Astrocyte (in vitro differentiated cells and primary cell): ENCODE measurements at regions not wholly inside any gene's neighbourhood (a gene's known extent, or its start where the extent isn't known, plus 50 kb on each side); places are given as distances from the start of the nearest gene placed in this dataset.
"Not testable (repeated sequence)": the region's sequence is repeated elsewhere in the genome, so short reads cannot be mapped to it uniquely, and the experiment has no call there.

Experiments
- DNase-seq: peaks from one replicate; pipeline ENCODE4 v3.0.0-alpha.2; 2010; ENCODE audit warnings: low read depth
- FAIRE-seq: peaks from 2 replicates; lab custom pipeline; 2011; peaks lifted over from hg19 to GRCh38; lab: Jason Lieb, UNC
- H2AFZ ChIP-seq: 2 replicates; pipeline ENCODE4 v1.6.0; 2012; ENCODE audit warnings: low read depth, low read length, inconsistent platforms
- H3K27ac ChIP-seq: 2 replicates; pipeline ENCODE4 v1.5.1; 2011; ENCODE audit warnings: low read depth, low read length, inconsistent platforms
- H3K27me3 ChIP-seq: 2 replicates; pipeline ENCODE4 v1.6.0; 2011; ENCODE audit warnings: low read length, inconsistent platforms; ENCODE audit not compliant: insufficient read depth
- H3K36me3 ChIP-seq: 2 replicates; pipeline ENCODE4 v1.5.1; 2011; ENCODE audit warnings: low read length, inconsistent platforms; ENCODE audit not compliant: insufficient read depth
- H3K4me1 ChIP-seq: 2 replicates; pipeline ENCODE4 v1.5.1; 2011; ENCODE audit warnings: low read length, inconsistent platforms; ENCODE audit not compliant: insufficient read depth
- H3K4me2 ChIP-seq: 2 replicates; pipeline ENCODE4 v1.6.0; 2012; ENCODE audit warnings: low read length, inconsistent platforms
- H3K4me3 ChIP-seq: 2 replicates; pipeline ENCODE4 v1.5.1; 2011; ENCODE audit warnings: low read depth, mild to moderate bottlenecking, low read length, inconsistent platforms; ENCODE audit not compliant: insufficient read depth
- H3K79me2 ChIP-seq: 2 replicates; pipeline ENCODE4 v1.6.0; 2012; ENCODE audit warnings: mild to moderate bottlenecking, low read length, inconsistent platforms; ENCODE audit not compliant: insufficient read depth
- H3K9ac ChIP-seq: 2 replicates; pipeline ENCODE4 v1.6.0; 2012; ENCODE audit warnings: mild to moderate bottlenecking, low read length, inconsistent platforms
- H3K9me3 ChIP-seq: 2 replicates; pipeline ENCODE4 v1.5.1; 2012; ENCODE audit warnings: low read depth, mild to moderate bottlenecking, low read length, inconsistent platforms; ENCODE audit not compliant: insufficient read depth
- H4K20me1 ChIP-seq: 2 replicates; pipeline ENCODE4 v1.6.0; 2012; ENCODE audit warnings: low read length, inconsistent platforms; ENCODE audit not compliant: insufficient read depth
- H3K27ac Mint-ChIP-seq: one replicate; pipeline ENCODE4 v1.8.0; 2021; ENCODE audit warnings: mild to moderate bottlenecking, mixed read lengths; ENCODE audit not compliant: unreplicated experiment
- H3K27me3 Mint-ChIP-seq: one replicate; pipeline ENCODE4 v1.8.0; 2021; ENCODE audit warnings: low read depth, mixed read lengths; ENCODE audit not compliant: unreplicated experiment
- H3K36me3 Mint-ChIP-seq: one replicate; pipeline ENCODE4 v1.8.0; 2021; ENCODE audit warnings: low read depth, mixed read lengths; ENCODE audit not compliant: unreplicated experiment
- H3K4me1 Mint-ChIP-seq: one replicate; pipeline ENCODE4 v1.8.0; 2021; ENCODE audit warnings: low read depth, mixed read lengths; ENCODE audit not compliant: unreplicated experiment
- H3K4me3 Mint-ChIP-seq: one replicate; pipeline ENCODE4 v1.8.0; 2021; ENCODE audit warnings: mild to moderate bottlenecking, moderate library complexity, mixed read lengths; ENCODE audit not compliant: unreplicated experiment
- H3K9me3 Mint-ChIP-seq: one replicate; pipeline ENCODE4 v1.8.0; 2021; ENCODE audit warnings: mild to moderate bottlenecking, mixed read lengths; ENCODE audit not compliant: unreplicated experiment
- EZH2 ChIP-seq: IDR thresholded peaks from 2 replicates; pipeline ENCODE4 v1.6.1; 2012; ENCODE audit warnings: mild to moderate bottlenecking, low read length, inconsistent platforms; ENCODE audit not compliant: insufficient read depth
- TF ChIP-seq, protein P1 (sequence below): IDR thresholded peaks from 2 replicates; pipeline ENCODE4 v1.5.1; 2011; ENCODE audit warnings: low read depth, mild to moderate bottlenecking, inconsistent platforms, low read length, moderate library complexity; ENCODE audit not compliant: insufficient read depth

DNA sequence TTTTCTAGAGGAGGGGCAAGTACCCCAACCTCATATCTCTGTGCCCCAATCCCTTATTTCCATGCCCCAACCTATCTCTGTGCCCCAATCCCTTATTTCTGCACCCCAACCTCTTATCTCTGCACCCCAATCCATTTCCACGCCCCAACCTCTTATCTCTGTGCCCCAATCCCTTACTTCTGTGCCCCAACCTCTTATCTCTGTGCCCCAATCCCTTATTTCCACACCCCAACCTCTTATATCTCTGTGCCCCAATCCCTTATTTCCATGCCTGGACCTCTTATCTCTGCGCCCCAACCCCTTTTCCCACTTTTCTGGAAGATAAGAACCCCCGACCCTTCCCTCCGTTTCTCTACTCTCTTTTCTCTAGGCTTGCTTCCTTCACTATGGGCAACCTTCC lies 199.0 kb downstream of the JRKL start:
- not testable (repeated sequence) for H3K4me1 ChIP-seq, H3K27ac ChIP-seq, H4K20me1 ChIP-seq, H3K9ac ChIP-seq, H3K4me2 ChIP-seq, DNase-seq, H2AFZ ChIP-seq, H3K27ac Mint-ChIP-seq, H3K4me3 ChIP-seq, H3K4me1 Mint-ChIP-seq, H3K27me3 Mint-ChIP-seq, H3K36me3 ChIP-seq, H3K36me3 Mint-ChIP-seq, H3K9me3 Mint-ChIP-seq, H3K4me3 Mint-ChIP-seq, H3K27me3 ChIP-seq, H3K9me3 ChIP-seq, H3K79me2 ChIP-seq, FAIRE-seq

DNA sequence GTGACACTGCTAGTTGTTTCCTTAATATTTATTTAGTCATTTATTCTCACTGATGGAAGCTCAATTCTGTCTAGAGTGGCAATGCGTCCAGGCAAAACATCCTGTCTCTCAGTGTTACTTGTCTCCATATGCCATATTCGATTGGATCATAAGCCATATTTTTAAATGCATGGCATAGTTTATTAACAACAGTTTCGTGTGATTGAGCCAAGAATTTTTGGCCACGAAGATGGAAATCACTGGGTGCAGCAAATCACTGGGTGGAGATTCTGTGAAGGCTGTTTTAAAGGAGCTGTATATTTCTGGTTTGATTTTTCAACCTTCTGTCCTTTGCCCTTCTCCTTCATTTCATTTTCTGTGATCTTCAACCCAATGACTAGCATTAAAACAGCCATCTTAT lies 205.2 kb downstream of the JRKL start:
- H3K9me3 ChIP-seq, result no peaks in the 10 kb centered on the region
- H3K4me3 Mint-ChIP-seq, result no peak overlapping the region
- H4K20me1 ChIP-seq, result no peaks in the 10 kb centered on the region
- H3K36me3 ChIP-seq, result no peaks in the 10 kb centered on the region
- H3K4me1 Mint-ChIP-seq, result no peaks in the 10 kb centered on the region
- DNase-seq (no peak), FAIRE-seq (no peak)
- TF ChIP-seq EZH2, result no peak
- TF ChIP-seq, protein P1, sequence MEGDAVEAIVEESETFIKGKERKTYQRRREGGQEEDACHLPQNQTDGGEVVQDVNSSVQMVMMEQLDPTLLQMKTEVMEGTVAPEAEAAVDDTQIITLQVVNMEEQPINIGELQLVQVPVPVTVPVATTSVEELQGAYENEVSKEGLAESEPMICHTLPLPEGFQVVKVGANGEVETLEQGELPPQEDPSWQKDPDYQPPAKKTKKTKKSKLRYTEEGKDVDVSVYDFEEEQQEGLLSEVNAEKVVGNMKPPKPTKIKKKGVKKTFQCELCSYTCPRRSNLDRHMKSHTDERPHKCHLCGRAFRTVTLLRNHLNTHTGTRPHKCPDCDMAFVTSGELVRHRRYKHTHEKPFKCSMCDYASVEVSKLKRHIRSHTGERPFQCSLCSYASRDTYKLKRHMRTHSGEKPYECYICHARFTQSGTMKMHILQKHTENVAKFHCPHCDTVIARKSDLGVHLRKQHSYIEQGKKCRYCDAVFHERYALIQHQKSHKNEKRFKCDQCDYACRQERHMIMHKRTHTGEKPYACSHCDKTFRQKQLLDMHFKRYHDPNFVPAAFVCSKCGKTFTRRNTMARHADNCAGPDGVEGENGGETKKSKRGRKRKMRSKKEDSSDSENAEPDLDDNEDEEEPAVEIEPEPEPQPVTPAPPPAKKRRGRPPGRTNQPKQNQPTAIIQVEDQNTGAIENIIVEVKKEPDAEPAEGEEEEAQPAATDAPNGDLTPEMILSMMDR, result no peak
- H3K79me2 ChIP-seq, result no peaks in the 10 kb centered on the region
- no peak overlapping the region for H3K4me2 ChIP-seq
- no peaks in the 10 kb centered on the region for H3K9me3 Mint-ChIP-seq
- no peak overlapping the region for H2AFZ ChIP-seq
- H3K9ac ChIP-seq, result no peak overlapping the region
- no peak overlapping the region for H3K4me3 ChIP-seq
- H3K27ac Mint-ChIP-seq, result no peak overlapping the region
- H3K4me1 ChIP-seq, result no peaks in the 10 kb centered on the region
- no peaks in the 10 kb centered on the region for H3K27me3 ChIP-seq
- no peaks in the 10 kb centered on the region for H3K36me3 Mint-ChIP-seq
- H3K27ac ChIP-seq, result no peak overlapping the region
- no peaks in the 10 kb centered on the region for H3K27me3 Mint-ChIP-seq

GRCh38 chr11:96607864-96608558 lies 218.2 kb downstream of the JRKL start:
- H3K9me3 Mint-ChIP-seq, result no peaks in the 10 kb centered on the region
- no peak overlapping the region for H3K4me3 Mint-ChIP-seq
- FAIRE-seq (no peak), DNase-seq (no peak)
- TF ChIP-seq EZH2, result no peak
- TF ChIP-seq, protein P1, result no peak
- H3K27me3 Mint-ChIP-seq, result no peaks in the 10 kb centered on the region
- Histone ChIP-seq H3K27me3 (no peaks in the 10 kb centered on the region), H2AFZ (no peak overlapping the region), H3K9ac (no peak overlapping the region), H3K9me3 (no peaks in the 10 kb centered on the region), H3K27ac (no peak overlapping the region), H3K4me1 (no peaks in the 10 kb centered on the region), H4K20me1 (no peaks in the 10 kb centered on the region), H3K4me2 (no peak overlapping the region), H3K79me2 (no peaks in the 10 kb centered on the region), H3K36me3 (no peaks in the 10 kb centered on the region), H3K4me3 (no peak overlapping the region)
- H3K36me3 Mint-ChIP-seq, result no peaks in the 10 kb centered on the region
- no peak overlapping the region for H3K27ac Mint-ChIP-seq
- H3K4me1 Mint-ChIP-seq, result no peaks in the 10 kb centered on the region
